ENCODE measurements at regions not wholly inside any gene's neighbourhood (a gene's known extent, or its start where the extent isn't known, plus 50 kb on each side); places are given as distances from the start of the nearest gene placed in this dataset.

DNA sequence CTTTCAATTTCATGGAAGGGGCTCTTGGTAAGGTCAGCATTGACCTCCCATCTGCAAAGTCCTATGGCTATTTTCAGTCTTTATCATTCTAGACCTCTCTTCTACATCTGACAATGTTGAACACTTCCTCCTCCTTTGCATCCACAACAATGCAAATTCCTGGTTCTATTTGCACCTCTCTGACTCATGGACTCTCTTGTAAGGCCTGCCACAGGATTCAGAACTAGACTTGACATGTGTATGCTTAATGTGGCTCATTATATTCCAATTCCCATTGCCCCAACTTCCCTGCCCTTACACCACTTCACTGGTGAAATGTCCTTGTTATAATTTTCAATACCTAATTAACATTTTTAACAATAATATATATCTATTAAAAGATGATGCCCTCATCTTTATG lies 314.3 kb upstream of the FGF13 start:
- TF ChIP-seq, protein P1, sequence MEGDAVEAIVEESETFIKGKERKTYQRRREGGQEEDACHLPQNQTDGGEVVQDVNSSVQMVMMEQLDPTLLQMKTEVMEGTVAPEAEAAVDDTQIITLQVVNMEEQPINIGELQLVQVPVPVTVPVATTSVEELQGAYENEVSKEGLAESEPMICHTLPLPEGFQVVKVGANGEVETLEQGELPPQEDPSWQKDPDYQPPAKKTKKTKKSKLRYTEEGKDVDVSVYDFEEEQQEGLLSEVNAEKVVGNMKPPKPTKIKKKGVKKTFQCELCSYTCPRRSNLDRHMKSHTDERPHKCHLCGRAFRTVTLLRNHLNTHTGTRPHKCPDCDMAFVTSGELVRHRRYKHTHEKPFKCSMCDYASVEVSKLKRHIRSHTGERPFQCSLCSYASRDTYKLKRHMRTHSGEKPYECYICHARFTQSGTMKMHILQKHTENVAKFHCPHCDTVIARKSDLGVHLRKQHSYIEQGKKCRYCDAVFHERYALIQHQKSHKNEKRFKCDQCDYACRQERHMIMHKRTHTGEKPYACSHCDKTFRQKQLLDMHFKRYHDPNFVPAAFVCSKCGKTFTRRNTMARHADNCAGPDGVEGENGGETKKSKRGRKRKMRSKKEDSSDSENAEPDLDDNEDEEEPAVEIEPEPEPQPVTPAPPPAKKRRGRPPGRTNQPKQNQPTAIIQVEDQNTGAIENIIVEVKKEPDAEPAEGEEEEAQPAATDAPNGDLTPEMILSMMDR (IDR thresholded peaks at IDR 0.05), result no peak
- Histone ChIP-seq H3K27ac (no peak overlapping the region), H3K4me3 (no peak overlapping the region), H3K27me3 (ENCODE audit: insufficient read depth in 3 of 3, low read length in 2 of 3) (no peaks in the 10 kb centered on the region), H3K9me3 (no peaks in the 10 kb centered on the region), H3K4me1 (no peaks in the 10 kb centered on the region), H3K36me3 (ENCODE audit: insufficient read depth in 1 of 2, low read depth in 1 of 2) (no peaks in the 10 kb centered on the region)
- ATAC-seq (peak; percentile 42 to 60 (median 48)), DNase-seq (no peak)
- intact Hi-C loops (cut with DNase I), result no loop called here

DNA sequence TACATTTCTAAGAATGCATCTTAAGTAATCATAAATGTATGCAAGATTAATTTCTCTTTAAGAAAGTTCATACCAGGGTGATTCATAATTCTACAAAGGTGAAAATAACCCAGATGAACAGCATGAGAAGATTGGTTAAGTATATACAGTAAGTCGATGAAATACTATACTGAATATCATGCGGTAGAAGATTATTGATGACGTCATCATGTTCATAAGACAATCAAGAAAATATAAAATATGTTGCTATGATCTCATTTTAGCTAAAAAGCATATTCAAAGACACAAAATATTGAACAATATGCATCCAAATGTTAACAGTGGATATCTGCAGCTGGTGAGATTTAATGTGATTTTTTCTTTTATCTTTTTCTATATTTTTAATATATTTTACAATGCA lies 312.0 kb upstream of the FGF13 start:
- H3K4me1 ChIP-seq, result no peaks in the 10 kb centered on the region
- H3K36me3 ChIP-seq (ENCODE audit: insufficient read depth in 1 of 2, low read depth in 1 of 2), result no peaks in the 10 kb centered on the region
- H3K4me3 ChIP-seq, result no peak overlapping the region
- TF ChIP-seq, protein P1 (IDR thresholded peaks at IDR 0.05), result no peak
- intact Hi-C loops (cut with DNase I), result no loop called here
- 71 to 85% (median 72%) methylated on average over 3 of the region's 3 CpGs for WGBS, 3 donors
- no peak overlapping the region for H3K27ac ChIP-seq
- ATAC-seq, result no peak
- no peaks in the 10 kb centered on the region for H3K9me3 ChIP-seq
- DNase-seq, result no peak
- H3K27me3 ChIP-seq (ENCODE audit: insufficient read depth in 3 of 3, low read length in 2 of 3), result no peaks in the 10 kb centered on the region

DNA sequence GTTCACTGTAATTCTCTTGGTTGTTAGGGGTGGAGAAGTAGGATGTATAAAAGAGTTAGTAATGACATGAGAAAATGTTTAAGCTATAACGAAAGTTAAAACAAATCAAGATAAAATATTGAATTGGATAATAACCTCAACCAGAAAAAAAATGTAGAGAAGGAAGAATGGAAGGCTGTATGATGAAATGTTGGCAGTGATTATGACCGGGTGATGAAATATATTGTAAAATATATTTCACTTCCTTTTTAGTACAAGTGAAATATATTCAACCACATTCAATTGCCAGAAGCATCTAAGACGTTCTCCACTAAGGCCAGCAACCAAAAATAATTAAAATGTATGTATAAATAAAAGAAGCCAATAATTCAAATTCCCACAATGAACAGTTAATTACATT lies 309.3 kb upstream of the FGF13 start:
- ATAC-seq, result no peak
- Histone ChIP-seq H3K4me1 (no peaks in the 10 kb centered on the region), H3K27me3 (ENCODE audit: insufficient read depth in 3 of 3, low read length in 2 of 3) (no peaks in the 10 kb centered on the region), H3K36me3 (ENCODE audit: insufficient read depth in 1 of 2, low read depth in 1 of 2) (no peaks in the 10 kb centered on the region), H3K4me3 (no peak overlapping the region), H3K9me3 (peaks cover 6% of the 10 kb centered on the region), H3K27ac (no peak overlapping the region)
- 61 to 92% (median 82%) methylated on average over 3 of the region's 3 CpGs for WGBS, 3 donors
- no peak for DNase-seq
- intact Hi-C loops (cut with DNase I), result no loop called here
- TF ChIP-seq, protein P1 (IDR thresholded peaks at IDR 0.05), result no peak

DNA sequence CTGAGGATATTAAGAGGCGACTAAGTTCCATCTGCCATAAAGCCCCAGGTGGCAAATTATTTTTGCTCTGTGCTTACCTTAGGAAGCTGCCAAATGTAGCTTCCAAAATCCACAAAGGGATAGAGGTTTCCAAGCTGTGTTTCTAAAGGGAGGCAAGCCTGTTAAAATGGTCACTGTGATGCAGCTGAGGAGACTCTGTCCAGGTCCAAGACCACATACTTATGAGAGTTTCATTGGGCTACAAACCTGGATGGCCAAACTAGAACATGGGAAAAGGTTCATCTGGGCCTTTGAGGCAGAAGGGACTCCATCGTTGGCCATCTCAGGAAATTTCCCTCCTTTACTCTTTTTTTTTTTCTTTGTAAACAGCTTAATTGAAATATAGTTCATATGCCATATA lies 306.9 kb upstream of the FGF13 start:
- no peak overlapping the region for H3K27ac ChIP-seq

DNA sequence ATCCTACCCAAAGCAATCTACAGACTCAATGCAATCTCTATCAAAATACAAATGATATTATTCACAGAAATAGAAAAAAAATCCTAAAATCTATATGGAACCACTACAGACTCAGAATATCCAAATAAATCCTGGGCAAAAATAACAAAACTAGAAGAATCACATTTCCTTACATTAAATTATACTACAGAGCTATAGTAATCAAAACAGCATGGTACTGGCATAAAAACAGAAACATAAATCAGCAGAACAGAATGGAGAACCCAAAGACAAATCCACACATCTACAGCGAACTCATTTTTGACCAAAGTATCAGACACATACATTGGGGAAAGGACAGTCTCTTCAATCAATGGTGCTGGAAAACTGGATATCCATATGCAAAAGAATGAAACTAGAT lies 304.1 kb upstream of the FGF13 start:
- no peak for ATAC-seq
- Histone ChIP-seq H3K9me3 (peaks cover 14% of the 10 kb centered on the region), H3K4me3 (no peak overlapping the region), H3K36me3 (ENCODE audit: insufficient read depth in 1 of 2, low read depth in 1 of 2) (no peaks in the 10 kb centered on the region), H3K4me1 (no peaks in the 10 kb centered on the region), H3K27ac (no peak overlapping the region), H3K27me3 (ENCODE audit: insufficient read depth in 3 of 3, low read length in 2 of 3) (no peaks in the 10 kb centered on the region)
- 82 to 100% (median 97%) methylated on average over 1 of the region's 1 CpG for WGBS, 3 donors
- no peak for DNase-seq
- TF ChIP-seq, protein P1 (IDR thresholded peaks at IDR 0.05), result no peak
- intact Hi-C loops (cut with DNase I), result loop anchor here in 1 of 2 donors (10.0 kb wide), 1 partner anchor 59 kb away; no protein-coding TSS in a partner anchor

More for the DNA sequence above, 306.9 kb upstream of the FGF13 start:
- intact Hi-C loops (cut with DNase I), result loop anchor here in 1 of 2 donors (10.0 kb wide), 1 partner anchor 56 kb away; no protein-coding TSS in a partner anchor
- H3K27me3 ChIP-seq (ENCODE audit: insufficient read depth in 3 of 3, low read length in 2 of 3), result no peaks in the 10 kb centered on the region
- no peak overlapping the region for H3K4me3 ChIP-seq
- peaks cover 14% of the 10 kb centered on the region for H3K9me3 ChIP-seq
- DNase-seq (no peak), ATAC-seq (no peak)
- 41 to 67% (median 51%) methylated on average over 2 of the region's 2 CpGs for WGBS, 3 donors
- no peaks in the 10 kb centered on the region for H3K4me1 ChIP-seq
- no peaks in the 10 kb centered on the region for H3K36me3 ChIP-seq (ENCODE audit: insufficient read depth in 1 of 2, low read depth in 1 of 2)
- TF ChIP-seq, protein P1 (IDR thresholded peaks at IDR 0.05), result no peak

Measured in psoas muscle (tissue), 7 donors.